GM13977 (cell line): ENCODE measurements at regions not wholly inside any gene's neighbourhood (a gene's known extent, or its start where the extent isn't known, plus 50 kb on each side); places are given as distances from the start of the nearest gene placed in this dataset.

ENCODE experiments used
- DNase-seq: peaks from one replicate; pipeline ENCODE4 v3.0.0; 2012; ENCODE audit warnings: low spot score
- CTCF ChIP-seq: IDR thresholded peaks from 2 replicates; pipeline ENCODE4 v1.5.1; 2012; ENCODE audit warnings: mild to moderate bottlenecking, control low read depth; ENCODE audit not compliant: insufficient read depth; ENCODE audit errors: extremely low read depth, missing control alignments
- in situ Hi-C: fragments of 300-500 bp; cut with MboI; formaldehyde crosslinking; loops from one replicate; pipeline ENCODE4 v1.12.0; 2022; ENCODE audit warnings: low sequenced_read_pairs, low pct_unique_long_range_greater_than_20kb, mixed read lengths, inconsistent platforms; ENCODE audit not compliant: unreplicated experiment

- no peak for TF ChIP-seq CTCF
- no peak for DNase-seq
- in situ Hi-C loops: no loop called here
Observed at GRCh38 chr13:85709072-85709471, 90.1 kb downstream of the SLITRK6 start.

- TF ChIP-seq CTCF: no peak
- DNase-seq: no peak
- in situ Hi-C loops: no loop called here
Observed at GRCh38 chr13:85700906-85701305, 98.3 kb downstream of the SLITRK6 start.

GRCh38 chr13:85698256-85698655 lies 101.0 kb downstream of the SLITRK6 start:
- in situ Hi-C loops: no loop called here
- DNase-seq: no peak
- TF ChIP-seq CTCF: no peak

GRCh38 chr13:85694992-85695391 lies 104.2 kb downstream of the SLITRK6 start:
- no peak for DNase-seq
- in situ Hi-C loops: no loop called here
- TF ChIP-seq CTCF: no peak

GRCh38 chr13:85693889-85694511 lies 105.2 kb downstream of the SLITRK6 start:
- in situ Hi-C loops: no loop called here
- no peak for TF ChIP-seq CTCF
- no peak for DNase-seq

GRCh38 chr13:85690368-85690767 lies 108.9 kb downstream of the SLITRK6 start:
- no peak for TF ChIP-seq CTCF
- DNase-seq: no peak
- in situ Hi-C loops: no loop called here

GRCh38 chr13:85685436-85685835 lies 113.8 kb downstream of the SLITRK6 start:
- TF ChIP-seq CTCF: no peak

More at GRCh38 chr13:85685436-85685835, 113.8 kb downstream of the SLITRK6 start:
- in situ Hi-C loops: no loop called here
- DNase-seq: no peak
